ENCODE measurements at regions not wholly inside any gene's neighbourhood (a gene's known extent, or its start where the extent isn't known, plus 50 kb on each side); places are given as distances from the start of the nearest gene placed in this dataset.

DNA sequence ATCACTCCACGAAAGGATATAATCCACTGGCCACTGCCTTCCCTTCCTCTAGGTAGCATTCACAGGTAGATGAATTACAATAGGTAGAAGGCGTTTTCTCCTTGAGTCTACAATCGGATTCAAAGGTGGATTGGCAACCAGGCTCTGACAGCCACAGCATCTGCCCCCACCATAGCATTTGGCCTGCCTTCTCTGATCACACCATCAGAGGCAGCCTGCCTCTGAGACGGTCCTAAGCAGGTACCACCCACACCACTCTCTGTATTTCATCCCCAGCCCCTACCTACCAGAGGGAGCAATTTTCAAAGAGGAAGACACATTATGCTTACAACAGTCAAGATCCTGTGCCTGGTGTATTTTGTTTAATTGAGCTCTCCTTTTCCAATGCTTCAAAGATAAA, 210.5 kb upstream of the SPTLC3 start:
- no peak overlapping the region for H4K8ac ChIP-seq (ENCODE audit: extremely low read depth, insufficient read depth, low read length)
- DNase-seq (ENCODE audit: low read depth in 1 of 2, low spot score in 2 of 2) (peak; percentile 2 to 45), FAIRE-seq (peak; percentile 85)
- H3K4me3 ChIP-seq (ENCODE audit: extremely low read depth in 1 of 4, insufficient read depth in 2 of 4, low read depth in 3 of 4, low read length in 4 of 4): no peak overlapping the region
- H3K27me3 ChIP-seq (replicated peaks in 1 of 4; ENCODE audit: control insufficient read depth in 3 of 4, extremely low read depth in 1 of 4, insufficient read depth in 3 of 4, low read length in 3 of 4): no peaks in the 10 kb centered on the region
- H4K5ac ChIP-seq (ENCODE audit: insufficient read length, low read depth, low read length): no peak overlapping the region
- peak overlapping the region; percentile 35 for H2AFZ ChIP-seq (ENCODE audit: low read length)
- no peaks in the 10 kb centered on the region for H3K79me1 ChIP-seq (ENCODE audit: low read depth, low read length)
- H2AK5ac ChIP-seq (ENCODE audit: low read depth, low read length): no peak overlapping the region
- CTCF ChIA-PET (ENCODE audit: partially characterized antibody): interaction anchor here (0.8 to 1.6 kb wide), 2 partner anchors 40 to 138 kb away, joined by 3 to 4 read pairs; no protein-coding TSS in a partner anchor
- H3K27ac ChIP-seq (ENCODE audit: low read depth, low read length): no peak overlapping the region
- 63% methylated on average over 4 of the region's 4 CpGs; no CpG with 5 or more reads in 1 of the 2 experiments for WGBS, 2 experiments (ENCODE audit: extremely low coverage in 1 of 2, insufficient coverage in 1 of 2, insufficient read length in 1 of 2, insufficient replicate concordance in 2 of 2, low coverage in 1 of 2, low lambda C conversion rate in 2 of 2, missing lambda C conversion rate in 1 of 2)
- H4K91ac ChIP-seq (replicated peaks; ENCODE audit: insufficient read length, low read length): no peak overlapping the region
- H3K36me3 ChIP-seq (ENCODE audit: control insufficient read depth in 2 of 4, insufficient read depth in 4 of 4, low read length in 3 of 4): no peaks in the 10 kb centered on the region
- H3K79me2 ChIP-seq (ENCODE audit: control insufficient read depth in 1 of 2, insufficient read depth in 2 of 2, low read length in 2 of 2): no peaks in the 10 kb centered on the region
- no peak overlapping the region for H2BK120ac ChIP-seq (replicated peaks; ENCODE audit: low read depth, low read length)
- no peak overlapping the region for H2BK5ac ChIP-seq (ENCODE audit: low read depth, low read length)
- no peaks in the 10 kb centered on the region for H4K20me1 ChIP-seq (replicated peaks in 1 of 2; ENCODE audit: control insufficient read depth in 1 of 2, insufficient read depth in 2 of 2, low read length in 2 of 2)
- no peak overlapping the region for H3K14ac ChIP-seq (ENCODE audit: insufficient read length)
- no peak overlapping the region for H3K4ac ChIP-seq (replicated peaks; ENCODE audit: insufficient read length, low read depth, low read length)
- TF ChIP-seq RAD21 (IDR thresholded peaks at IDR 0.05 in 1 of 2, conservative IDR thresholded peaks at IDR 0.05 in 1 of 2; ENCODE audit: low read depth in 2 of 2, low read length in 2 of 2) (peak; percentile 18 to 35; a peak in 3 of 4 replicates), SP2 (IDR thresholded peaks at IDR 0.05; ENCODE audit: low read length) (no peak)
- TF ChIP-seq, protein P1, sequence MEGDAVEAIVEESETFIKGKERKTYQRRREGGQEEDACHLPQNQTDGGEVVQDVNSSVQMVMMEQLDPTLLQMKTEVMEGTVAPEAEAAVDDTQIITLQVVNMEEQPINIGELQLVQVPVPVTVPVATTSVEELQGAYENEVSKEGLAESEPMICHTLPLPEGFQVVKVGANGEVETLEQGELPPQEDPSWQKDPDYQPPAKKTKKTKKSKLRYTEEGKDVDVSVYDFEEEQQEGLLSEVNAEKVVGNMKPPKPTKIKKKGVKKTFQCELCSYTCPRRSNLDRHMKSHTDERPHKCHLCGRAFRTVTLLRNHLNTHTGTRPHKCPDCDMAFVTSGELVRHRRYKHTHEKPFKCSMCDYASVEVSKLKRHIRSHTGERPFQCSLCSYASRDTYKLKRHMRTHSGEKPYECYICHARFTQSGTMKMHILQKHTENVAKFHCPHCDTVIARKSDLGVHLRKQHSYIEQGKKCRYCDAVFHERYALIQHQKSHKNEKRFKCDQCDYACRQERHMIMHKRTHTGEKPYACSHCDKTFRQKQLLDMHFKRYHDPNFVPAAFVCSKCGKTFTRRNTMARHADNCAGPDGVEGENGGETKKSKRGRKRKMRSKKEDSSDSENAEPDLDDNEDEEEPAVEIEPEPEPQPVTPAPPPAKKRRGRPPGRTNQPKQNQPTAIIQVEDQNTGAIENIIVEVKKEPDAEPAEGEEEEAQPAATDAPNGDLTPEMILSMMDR (IDR thresholded peaks at IDR 0.05; ENCODE audit: control extremely low read depth in 1 of 3, insufficient read depth in 1 of 3, low read depth in 1 of 3, low read length in 3 of 3): peak; percentile 15 to 41 (median 40); a peak in 3 of 4 replicates
- no peak overlapping the region for H2BK12ac ChIP-seq (ENCODE audit: low read depth, low read length)
- no peak overlapping the region for H3K4me2 ChIP-seq (ENCODE audit: insufficient read depth in 1 of 2, low read depth in 2 of 2, low read length in 2 of 2)
- POLR2A ChIA-PET (ENCODE audit: partially characterized antibody): no interaction called here
- H3K23me2 ChIP-seq (ENCODE audit: low read depth, low read length): no peaks in the 10 kb centered on the region
- H3K23ac ChIP-seq (ENCODE audit: insufficient read length): no peak overlapping the region
- H2BK20ac ChIP-seq (ENCODE audit: low read length): no peak overlapping the region
- no peak overlapping the region for H3K9ac ChIP-seq (replicated peaks in 1 of 4; ENCODE audit: extremely low read depth in 1 of 4, low read depth in 3 of 4, low read length in 3 of 4)
- no peak overlapping the region for H2BK15ac ChIP-seq (ENCODE audit: low read length)
- H3K56ac ChIP-seq (replicated peaks; ENCODE audit: insufficient read length, low read depth, low read length): no peak overlapping the region
- H3K4me1 ChIP-seq (replicated peaks in 1 of 4; ENCODE audit: control insufficient read depth in 3 of 4, insufficient read depth in 4 of 4, low read length in 3 of 4): peaks cover 0 to 3% (median 1%) of the 10 kb centered on the region in 4 experiments; a peak in 2 of 7 replicates
- H3K18ac ChIP-seq (ENCODE audit: extremely low read depth, low read length): no peak overlapping the region
- no peaks in the 10 kb centered on the region for H3K9me3 ChIP-seq (ENCODE audit: insufficient read depth in 2 of 2, low read depth in 1 of 2, low read length in 1 of 2)

Data from H1 (cell line).